ENCODE measurements at regions not wholly inside any gene's neighbourhood (a gene's known extent, or its start where the extent isn't known, plus 50 kb on each side); places are given as distances from the start of the nearest gene placed in this dataset.
A peak's percentile ranks its signal among the peaks of the same experiment; 100 is the strongest.

- DNase-seq (ENCODE audit: low read depth in 2 of 2), result no peak
Measured at GRCh38 chr5:17431272-17432050, 66.6 kb upstream of the TAF11L2 start.

- no peak for DNase-seq (ENCODE audit: low read depth in 2 of 2)
Measured at GRCh38 chr5:17432569-17432968, 65.5 kb upstream of the TAF11L2 start.

- no peak for DNase-seq (ENCODE audit: low read depth in 2 of 2)
Measured at GRCh38 chr5:17433406-17433805, 64.6 kb upstream of the TAF11L2 start.

- DNase-seq (ENCODE audit: low read depth in 2 of 2), result no peak
Measured at GRCh38 chr5:17434982-17435381, 63.0 kb upstream of the TAF11L2 start.

- DNase-seq (ENCODE audit: low read depth in 2 of 2), result no peak
Measured at GRCh38 chr5:17436350-17436749, 61.7 kb upstream of the TAF11L2 start.

GRCh38 chr5:17436761-17437221 lies 61.2 kb upstream of the TAF11L2 start:
- peak; percentile 20 to 25 for DNase-seq (ENCODE audit: low read depth in 2 of 2)

- DNase-seq (ENCODE audit: low read depth in 2 of 2), result no peak
Measured at GRCh38 chr5:17438027-17438426, 60.0 kb upstream of the TAF11L2 start.

- DNase-seq (ENCODE audit: low read depth in 2 of 2), result no peak
Measured at GRCh38 chr5:17439956-17440355, 58.1 kb upstream of the TAF11L2 start.

- DNase-seq (ENCODE audit: low read depth in 2 of 2), result no peak
Measured at GRCh38 chr5:17440766-17441165, 57.3 kb upstream of the TAF11L2 start.

- peak; percentile 57 to 60 for DNase-seq (ENCODE audit: low read depth in 2 of 2)
Measured at GRCh38 chr5:17441351-17441750, 56.7 kb upstream of the TAF11L2 start.

- no peak for DNase-seq (ENCODE audit: low read depth in 2 of 2)
Measured at GRCh38 chr5:17443333-17444130, 54.5 kb upstream of the TAF11L2 start.

- DNase-seq (ENCODE audit: low read depth in 2 of 2), result no peak
Measured at GRCh38 chr5:17444496-17444895, 53.5 kb upstream of the TAF11L2 start.

- no peak for DNase-seq (ENCODE audit: low read depth in 2 of 2)
Measured at GRCh38 chr5:17445185-17445584, 52.8 kb upstream of the TAF11L2 start.
